Retina (tissue), 1 donor: ENCODE measurements at regions not wholly inside any gene's neighbourhood (a gene's known extent, or its start where the extent isn't known, plus 50 kb on each side); places are given as distances from the start of the nearest gene placed in this dataset.
"Not testable (repeated sequence)": the region's sequence is repeated elsewhere in the genome, so short reads cannot be mapped to it uniquely, and the experiment has no call there.

ENCODE experiments used
- DNase-seq: peaks from one replicate; pipeline ENCODE4 v3.0.0-alpha.2; 2016

GRCh38 chr1:38787041-38787440 lies 72.5 kb downstream of the RRAGC start:
- DNase-seq: no peak

GRCh38 chr1:38786040-38786436 lies 73.5 kb downstream of the RRAGC start:
- DNase-seq: no peak

- DNase-seq: peak; percentile 66
Observed at GRCh38 chr1:38785285-38786039, 74.1 kb downstream of the RRAGC start.

GRCh38 chr1:38784452-38785284 lies 74.9 kb downstream of the RRAGC start:
- no peak for DNase-seq

GRCh38 chr1:38783640-38784229 lies 75.8 kb downstream of the RRAGC start:
- DNase-seq: peak; percentile 93

- DNase-seq: no peak
Observed at GRCh38 chr1:38781872-38782617, 77.5 kb downstream of the RRAGC start.

GRCh38 chr1:38780133-38780532 lies 79.4 kb downstream of the RRAGC start:
- no peak for DNase-seq

- no peak for DNase-seq
Observed at GRCh38 chr1:38779491-38779890, 80.1 kb downstream of the RRAGC start.

GRCh38 chr1:38778521-38778920 lies 81.1 kb downstream of the RRAGC start:
- no peak for DNase-seq

- DNase-seq: no peak
Observed at GRCh38 chr1:38778051-38778450, 81.5 kb downstream of the RRAGC start.

GRCh38 chr1:38777464-38777957 lies 82.1 kb downstream of the RRAGC start:
- DNase-seq: no peak

GRCh38 chr1:38776466-38777065 lies 83.0 kb downstream of the RRAGC start:
- DNase-seq: no peak

GRCh38 chr1:38775175-38775845 lies 84.3 kb downstream of the RRAGC start:
- peak; percentile 44 for DNase-seq

- DNase-seq: no peak
Observed at GRCh38 chr1:38773483-38773882, 86.1 kb downstream of the RRAGC start.

GRCh38 chr1:38772953-38773352 lies 86.6 kb downstream of the RRAGC start:
- no peak for DNase-seq

GRCh38 chr1:38772026-38772425 lies 87.5 kb downstream of the RRAGC start:
- no peak for DNase-seq

- DNase-seq: not testable (repeated sequence)
Observed at GRCh38 chr1:38770516-38771173, 88.9 kb downstream of the RRAGC start.

GRCh38 chr1:38766125-38766524 lies 93.4 kb downstream of the RRAGC start:
- DNase-seq: no peak

- no peak for DNase-seq
Observed at GRCh38 chr1:38763121-38763520, 96.5 kb downstream of the RRAGC start.

- DNase-seq: no peak
Observed at GRCh38 chr1:38760562-38760961, 99.0 kb downstream of the RRAGC start.

GRCh38 chr1:38758820-38759219 lies 100.8 kb downstream of the RRAGC start:
- DNase-seq: no peak
